GM12874 (cell line): ENCODE measurements at regions not wholly inside any gene's neighbourhood (a gene's known extent, or its start where the extent isn't known, plus 50 kb on each side); places are given as distances from the start of the nearest gene placed in this dataset.

ENCODE experiments used
- CTCF ChIP-seq: IDR thresholded peaks from 2 replicates; pipeline ENCODE4 v1.5.1; 2011; ENCODE audit warnings: low read depth, mild to moderate bottlenecking, control low read depth, low read length, moderate library complexity; ENCODE audit not compliant: insufficient read depth

DNA sequence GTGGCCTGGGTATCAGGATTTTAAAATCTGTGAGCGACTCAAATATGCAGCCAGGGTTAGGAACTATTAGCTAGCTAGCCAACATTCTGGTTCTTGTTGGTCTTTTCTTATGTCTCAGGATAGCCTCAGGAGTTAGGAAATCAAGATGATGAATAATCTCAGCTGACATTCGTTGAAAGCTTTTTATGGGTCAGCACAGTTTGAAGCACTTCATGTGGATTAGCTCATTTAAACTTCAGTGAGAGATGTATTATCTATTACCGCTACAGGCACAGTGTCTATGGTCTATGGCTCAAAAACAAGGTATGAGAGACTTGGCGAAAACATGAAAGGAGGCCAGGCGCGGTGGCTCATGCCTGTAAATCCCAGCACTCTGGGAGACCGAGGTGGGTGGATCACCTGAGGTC is 187.5 kb upstream of the THRB start:
- no peak for TF ChIP-seq CTCF

- no peak for TF ChIP-seq CTCF
Observed at GRCh38 chr3:24683090-24683489, 188.4 kb upstream of the THRB start.

DNA sequence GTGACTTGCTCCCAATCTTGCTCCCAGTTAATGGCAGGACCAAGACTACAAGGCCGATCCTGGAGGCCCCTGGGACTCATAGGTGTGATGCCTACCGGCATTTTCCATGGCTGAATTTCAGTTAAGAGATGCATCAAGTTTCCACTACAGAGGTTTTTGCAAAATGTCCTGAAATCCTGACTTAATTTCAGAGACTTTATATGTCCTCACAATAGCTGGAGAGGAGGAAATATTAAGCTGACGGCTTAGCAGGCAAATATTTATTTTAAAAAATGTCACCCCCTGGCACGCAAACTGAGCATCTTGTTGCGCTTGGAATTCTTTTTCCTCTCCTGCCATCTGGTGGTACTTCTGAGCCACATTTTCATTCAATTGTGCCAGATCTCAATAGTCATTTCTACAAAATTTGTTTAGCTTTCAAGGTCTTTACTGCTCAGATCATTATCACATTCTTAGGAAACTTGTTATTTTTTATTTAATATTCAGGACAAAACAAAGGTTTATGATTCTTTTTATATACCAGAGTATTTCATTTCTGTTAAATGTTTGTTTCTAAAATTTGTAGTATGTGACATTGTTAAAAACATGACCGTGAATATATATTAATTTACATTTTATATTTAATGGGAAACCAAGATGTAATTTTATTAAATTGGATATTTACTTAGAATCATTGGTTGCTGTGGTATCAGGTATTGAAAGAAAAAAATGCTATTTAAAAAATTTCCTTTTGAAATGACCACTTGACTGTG is 189.2 kb upstream of the THRB start:
- TF ChIP-seq CTCF = no peak

DNA sequence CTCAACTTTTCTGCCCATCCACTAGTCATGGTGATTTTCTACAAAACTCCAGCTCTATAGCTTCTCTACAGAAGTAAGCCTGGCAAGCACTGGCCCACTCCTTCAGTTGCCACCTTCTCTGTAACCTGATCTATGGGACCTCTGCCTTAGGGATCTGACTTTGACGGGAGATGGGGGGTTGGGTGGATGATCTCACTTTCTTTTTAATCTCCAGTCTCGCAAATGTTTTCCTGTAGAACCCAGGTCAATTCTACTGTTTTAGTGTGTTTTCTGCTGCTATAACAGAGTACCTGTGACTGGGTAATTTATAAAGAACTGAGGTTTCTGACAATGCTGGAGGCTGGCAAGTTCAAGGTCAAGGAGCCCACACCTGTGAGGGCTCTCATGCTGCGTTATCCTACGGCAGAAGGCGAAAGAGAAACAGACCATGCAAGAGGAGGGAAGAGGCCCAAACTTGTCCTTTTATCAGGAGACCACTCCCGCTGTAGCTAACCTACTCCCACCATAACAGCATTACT is 189.9 kb upstream of the THRB start:
- TF ChIP-seq CTCF = no peak

GRCh38 chr3:24686808-24687207 is 192.2 kb upstream of the THRB start:
- no peak for TF ChIP-seq CTCF

GRCh38 chr3:24687671-24688070 is 193.0 kb upstream of the THRB start:
- TF ChIP-seq CTCF = no peak

DNA sequence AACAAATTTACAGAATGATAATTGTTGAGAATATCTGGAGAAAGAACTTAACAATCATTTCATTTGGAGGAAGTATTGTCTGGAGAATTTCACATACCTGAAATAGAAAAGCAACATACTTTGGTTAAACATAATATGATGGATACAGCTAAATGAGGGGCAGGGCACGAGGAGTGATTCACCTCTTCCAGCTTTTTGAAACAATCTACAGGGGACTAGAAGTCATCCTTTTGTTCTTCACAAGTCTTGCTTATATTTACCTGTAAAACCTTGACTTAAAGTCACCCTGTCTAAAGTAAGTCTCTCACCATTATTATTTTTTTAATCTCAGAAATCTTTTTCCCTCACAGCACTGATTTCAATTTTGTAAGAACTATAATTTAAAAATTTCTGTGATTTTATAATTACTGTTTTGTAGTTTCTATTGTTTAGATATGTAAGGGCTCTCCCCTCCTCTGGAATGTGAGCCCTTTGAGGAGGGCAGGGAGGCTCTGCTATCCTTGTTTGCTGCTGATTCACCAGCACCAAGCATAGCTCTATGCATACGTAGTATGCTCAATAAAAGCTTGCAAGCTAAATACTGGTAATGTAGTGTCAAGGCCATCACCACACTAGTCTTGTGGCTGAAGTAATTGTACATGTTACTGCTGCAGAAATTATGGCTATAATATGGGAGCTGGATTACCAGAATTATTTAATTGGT is 193.9 kb upstream of the THRB start:
- TF ChIP-seq CTCF = no peak
